ENCODE measurements at regions not wholly inside any gene's neighbourhood (a gene's known extent, or its start where the extent isn't known, plus 50 kb on each side); places are given as distances from the start of the nearest gene placed in this dataset.
A peak's percentile ranks its signal among the peaks of the same experiment; 100 is the strongest.

GRCh38 chr6:27685279-27685678 is 212.4 kb upstream of the ZNF184 start:
- Mint-ChIP-seq H3K9me3 (ENCODE audit: unreplicated experiment) (no peaks in the 10 kb centered on the region), H3K27ac (ENCODE audit: unreplicated experiment) (no peak overlapping the region), H3K4me1 (ENCODE audit: low read depth, unreplicated experiment) (no peaks in the 10 kb centered on the region), H3K36me3 (ENCODE audit: low read depth, unreplicated experiment) (no peaks in the 10 kb centered on the region), H3K4me3 (ENCODE audit: unreplicated experiment) (no peak overlapping the region), H3K27me3 (ENCODE audit: low read depth, unreplicated experiment) (peaks cover 7% of the 10 kb centered on the region)
- H3K4me2 ChIP-seq (ENCODE audit: low read length) = no peak overlapping the region
- peaks cover 5% of the 10 kb centered on the region for H3K4me1 ChIP-seq (ENCODE audit: insufficient read depth, low read length)
- no peaks in the 10 kb centered on the region for H3K9me3 ChIP-seq (ENCODE audit: insufficient read depth, low read depth, low read length)
- no peaks in the 10 kb centered on the region for H4K20me1 ChIP-seq (ENCODE audit: insufficient read depth, low read length)
- H3K79me2 ChIP-seq (ENCODE audit: insufficient read depth, low read length) = no peaks in the 10 kb centered on the region
- no peak overlapping the region for H3K27ac ChIP-seq (ENCODE audit: low read depth, low read length)
- H3K36me3 ChIP-seq (ENCODE audit: insufficient read depth, low read length) = no peaks in the 10 kb centered on the region
- no peak overlapping the region for H2AFZ ChIP-seq (ENCODE audit: low read depth, low read length)
- DNase-seq (ENCODE audit: low read depth) (no peak), FAIRE-seq (no peak)
- H3K9ac ChIP-seq (ENCODE audit: low read length) = no peak overlapping the region
- H3K4me3 ChIP-seq (ENCODE audit: insufficient read depth, low read depth, low read length) = no peak overlapping the region
- TF ChIP-seq EZH2 (IDR thresholded peaks at IDR 0.05; ENCODE audit: insufficient read depth, low read length) (no peak), CTCF (IDR thresholded peaks at IDR 0.05; ENCODE audit: insufficient read depth, low read depth, low read length) (no peak)
- peaks cover 6% of the 10 kb centered on the region for H3K27me3 ChIP-seq (ENCODE audit: insufficient read depth, low read length)

- Mint-ChIP-seq H3K27me3 (ENCODE audit: low read depth, unreplicated experiment) (peaks cover 15% of the 10 kb centered on the region), H3K36me3 (ENCODE audit: low read depth, unreplicated experiment) (no peaks in the 10 kb centered on the region), H3K4me1 (ENCODE audit: low read depth, unreplicated experiment) (no peaks in the 10 kb centered on the region), H3K9me3 (ENCODE audit: unreplicated experiment) (peaks cover 6% of the 10 kb centered on the region), H3K27ac (ENCODE audit: unreplicated experiment) (no peak overlapping the region), H3K4me3 (ENCODE audit: unreplicated experiment) (no peak overlapping the region)
- H3K36me3 ChIP-seq (ENCODE audit: insufficient read depth, low read length) = no peaks in the 10 kb centered on the region
- H3K4me2 ChIP-seq (ENCODE audit: low read length) = no peak overlapping the region
- H3K4me3 ChIP-seq (ENCODE audit: insufficient read depth, low read depth, low read length) = no peak overlapping the region
- FAIRE-seq = no peak
- H3K4me1 ChIP-seq (ENCODE audit: insufficient read depth, low read length) = peaks cover 5% of the 10 kb centered on the region
- TF ChIP-seq CTCF (IDR thresholded peaks at IDR 0.05; ENCODE audit: insufficient read depth, low read depth, low read length) = no peak
- TF ChIP-seq EZH2 (IDR thresholded peaks at IDR 0.05; ENCODE audit: insufficient read depth, low read length) = no peak
- H3K79me2 ChIP-seq (ENCODE audit: insufficient read depth, low read length) = no peaks in the 10 kb centered on the region
- peaks cover 14% of the 10 kb centered on the region for H3K27me3 ChIP-seq (ENCODE audit: insufficient read depth, low read length)
- H3K9ac ChIP-seq (ENCODE audit: low read length) = no peak overlapping the region
- H4K20me1 ChIP-seq (ENCODE audit: insufficient read depth, low read length) = no peaks in the 10 kb centered on the region
- no peak overlapping the region for H3K27ac ChIP-seq (ENCODE audit: low read depth, low read length)
- H2AFZ ChIP-seq (ENCODE audit: low read depth, low read length) = no peak overlapping the region
- peak; percentile 88 for DNase-seq (ENCODE audit: low read depth)
- H3K9me3 ChIP-seq (ENCODE audit: insufficient read depth, low read depth, low read length) = no peaks in the 10 kb centered on the region
Measured at GRCh38 chr6:27684264-27685211, 211.6 kb upstream of the ZNF184 start.

All from astrocyte (in vitro differentiated cells and primary cell).